ENCODE measurements at regions not wholly inside any gene's neighbourhood (a gene's known extent, or its start where the extent isn't known, plus 50 kb on each side); places are given as distances from the start of the nearest gene placed in this dataset.

GRCh38 chr2:234198976-234199375 is 148.5 kb downstream of the SPP2 start:
- DNase-seq = no peak
- H3K27ac Mint-ChIP-seq = no peak overlapping the region
- H3K4me1 Mint-ChIP-seq = peaks cover 24% of the 10 kb centered on the region
- H3K36me3 Mint-ChIP-seq (ENCODE audit: low read depth) = no peaks in the 10 kb centered on the region
- no peak for TF ChIP-seq CTCF (IDR thresholded peaks at IDR 0.05)
- no peak overlapping the region for H3K4me3 Mint-ChIP-seq
- H3K9me3 Mint-ChIP-seq = no peaks in the 10 kb centered on the region
- peaks cover 11% of the 10 kb centered on the region for H3K27me3 Mint-ChIP-seq (ENCODE audit: low read depth, poor library complexity)

- TF ChIP-seq CTCF (IDR thresholded peaks at IDR 0.05) = no peak
- Mint-ChIP-seq H3K27me3 (ENCODE audit: low read depth, poor library complexity) (peaks cover 11% of the 10 kb centered on the region), H3K36me3 (ENCODE audit: low read depth) (no peaks in the 10 kb centered on the region)
These were observed 145.0 kb downstream of the SPP2 start for GRCh38 chr2:234195516-234195915.

GRCh38 chr2:234193977-234194563 is 143.6 kb downstream of the SPP2 start:
- H3K27ac Mint-ChIP-seq = no peak overlapping the region
- TF ChIP-seq CTCF (IDR thresholded peaks at IDR 0.05) = no peak
- no peak overlapping the region for H3K4me3 Mint-ChIP-seq

More at GRCh38 chr2:234195516-234195915, 145.0 kb downstream of the SPP2 start:
- no peak overlapping the region for H3K4me3 Mint-ChIP-seq
- H3K4me1 Mint-ChIP-seq = peaks cover 24% of the 10 kb centered on the region
- H3K27ac Mint-ChIP-seq = no peak overlapping the region
- no peak for DNase-seq
- H3K9me3 Mint-ChIP-seq = peaks cover 4% of the 10 kb centered on the region

GRCh38 chr2:234191819-234192407 is 141.4 kb downstream of the SPP2 start:
- H3K4me1 Mint-ChIP-seq = peaks cover 37% of the 10 kb centered on the region
- H3K9me3 Mint-ChIP-seq = peaks cover 9% of the 10 kb centered on the region
- DNase-seq = no peak
- no peak overlapping the region for H3K4me3 Mint-ChIP-seq
- peaks cover 4% of the 10 kb centered on the region for H3K27me3 Mint-ChIP-seq (ENCODE audit: low read depth, poor library complexity)
- H3K27ac Mint-ChIP-seq = no peak overlapping the region
- TF ChIP-seq CTCF (IDR thresholded peaks at IDR 0.05) = no peak
- H3K36me3 Mint-ChIP-seq (ENCODE audit: low read depth) = peaks cover 4% of the 10 kb centered on the region

More at GRCh38 chr2:234193977-234194563, 143.6 kb downstream of the SPP2 start:
- peaks cover 30% of the 10 kb centered on the region for H3K4me1 Mint-ChIP-seq
- H3K27me3 Mint-ChIP-seq (ENCODE audit: low read depth, poor library complexity) = peaks cover 11% of the 10 kb centered on the region
- DNase-seq = no peak
- peaks cover 4% of the 10 kb centered on the region for H3K9me3 Mint-ChIP-seq
- no peaks in the 10 kb centered on the region for H3K36me3 Mint-ChIP-seq (ENCODE audit: low read depth)

- Mint-ChIP-seq H3K4me3 (no peak overlapping the region), H3K27ac (no peak overlapping the region), H3K9me3 (peaks cover 15% of the 10 kb centered on the region), H3K27me3 (ENCODE audit: low read depth, poor library complexity) (no peaks in the 10 kb centered on the region), H3K4me1 (peaks cover 25% of the 10 kb centered on the region), H3K36me3 (ENCODE audit: low read depth) (peaks cover 9% of the 10 kb centered on the region)
- no peak for DNase-seq
- TF ChIP-seq CTCF (IDR thresholded peaks at IDR 0.05) = no peak
These were observed 139.3 kb downstream of the SPP2 start for GRCh38 chr2:234189786-234190300.

GRCh38 chr2:234189230-234189629 is 138.7 kb downstream of the SPP2 start:
- Mint-ChIP-seq H3K27ac (no peak overlapping the region), H3K36me3 (ENCODE audit: low read depth) (peaks cover 9% of the 10 kb centered on the region)
- no peak for DNase-seq

More at GRCh38 chr2:234189230-234189629, 138.7 kb downstream of the SPP2 start:
- H3K4me1 Mint-ChIP-seq = peaks cover 21% of the 10 kb centered on the region
- no peak for TF ChIP-seq CTCF (IDR thresholded peaks at IDR 0.05)
- H3K27me3 Mint-ChIP-seq (ENCODE audit: low read depth, poor library complexity) = no peaks in the 10 kb centered on the region
- peaks cover 15% of the 10 kb centered on the region for H3K9me3 Mint-ChIP-seq
- no peak overlapping the region for H3K4me3 Mint-ChIP-seq

All from nephron progenitor cell (in vitro differentiated cells).